ENCODE measurements at regions not wholly inside any gene's neighbourhood (a gene's known extent, or its start where the extent isn't known, plus 50 kb on each side); places are given as distances from the start of the nearest gene placed in this dataset.

GRCh38 chr1:29517251-29518086 lies 281.1 kb downstream of the PTPRU start:
- DNase-seq (ENCODE audit: low read depth in 1 of 2, low spot score in 1 of 2) = no peak

- DNase-seq (ENCODE audit: low read depth in 1 of 2, low spot score in 1 of 2) = no peak
Observed at GRCh38 chr1:29516063-29516820, 279.9 kb downstream of the PTPRU start.

DNA sequence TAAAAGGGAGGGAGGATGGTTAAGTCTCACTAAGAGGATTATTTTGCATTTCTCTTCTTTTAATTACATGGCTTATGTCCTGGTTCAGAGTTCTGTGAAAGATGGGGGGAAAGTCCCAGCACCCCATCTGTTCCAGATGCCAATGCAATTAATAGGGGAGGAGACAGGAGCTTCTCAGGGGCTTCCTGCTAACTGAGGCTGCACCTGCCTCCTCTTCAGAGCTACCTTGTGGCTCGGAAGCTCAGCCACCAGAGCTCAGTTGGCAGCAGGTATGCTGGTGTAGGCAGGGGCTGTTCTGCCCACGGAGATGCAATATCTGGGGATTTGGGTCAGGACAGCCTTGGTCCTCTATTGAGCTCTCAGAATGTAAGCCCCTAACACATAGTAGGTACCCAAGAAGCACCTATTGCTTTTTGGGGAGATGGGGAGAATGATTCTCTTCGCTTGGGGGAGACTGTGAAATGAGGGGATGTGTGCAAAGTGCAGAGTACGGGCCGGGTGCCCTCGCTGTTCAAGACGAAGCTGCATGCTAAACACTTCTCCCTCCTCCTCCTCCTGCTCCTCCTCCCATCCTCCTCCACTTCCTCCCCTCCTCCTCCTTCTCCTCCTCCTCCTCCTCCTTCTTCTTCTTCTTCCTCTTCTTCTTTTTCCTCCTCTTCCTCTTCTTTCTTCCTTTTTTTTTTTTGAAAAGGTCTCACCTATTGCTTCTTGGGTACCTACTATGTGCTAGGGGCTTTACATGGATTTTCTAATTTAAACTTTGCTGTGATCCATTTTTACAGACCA lies 279.0 kb downstream of the PTPRU start:
- DNase-seq (ENCODE audit: low read depth in 1 of 2, low spot score in 1 of 2) = no peak

DNA sequence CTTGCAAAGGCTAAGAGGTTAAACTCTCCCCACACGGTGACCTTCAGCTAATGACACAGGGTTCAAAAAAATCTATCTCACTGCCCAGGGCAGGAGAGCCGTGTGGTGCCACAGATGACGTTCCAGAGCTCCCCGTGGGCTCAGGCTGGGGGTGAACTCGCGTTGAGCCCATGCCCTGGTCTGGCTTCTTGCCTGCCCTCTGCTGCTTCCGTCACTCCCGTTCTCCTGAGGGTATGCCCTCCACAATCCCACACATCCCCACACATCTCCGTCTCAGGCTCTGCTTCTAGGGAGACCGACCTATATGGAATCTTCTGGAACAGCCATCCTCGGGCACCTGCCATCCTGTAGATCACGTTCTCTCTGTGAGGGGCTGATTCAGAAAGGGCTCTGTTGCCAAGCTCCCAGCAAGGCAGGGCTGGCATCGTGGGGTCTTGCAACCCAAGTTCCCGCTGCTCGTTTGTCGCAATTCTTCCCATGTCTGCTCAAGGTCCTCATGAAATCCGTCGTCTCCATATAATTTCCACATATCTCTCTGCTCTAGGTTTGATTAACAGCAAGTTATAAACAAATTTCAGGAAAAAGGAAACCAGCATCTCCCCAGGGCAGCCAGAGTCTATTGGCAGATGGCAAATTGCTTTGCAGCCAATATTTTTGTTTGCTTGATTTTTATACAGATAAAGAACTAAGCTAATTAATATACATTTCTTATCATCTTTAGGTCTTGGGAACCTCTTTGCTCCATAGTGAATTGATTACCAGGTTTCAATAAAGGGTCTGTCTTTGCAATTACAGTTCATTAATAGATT lies 278.2 kb downstream of the PTPRU start:
- DNase-seq (ENCODE audit: low read depth in 1 of 2, low spot score in 1 of 2) = no peak

GRCh38 chr1:29513357-29513756 lies 277.0 kb downstream of the PTPRU start:
- no peak for DNase-seq (ENCODE audit: low read depth in 1 of 2, low spot score in 1 of 2)

- no peak for DNase-seq (ENCODE audit: low read depth in 1 of 2, low spot score in 1 of 2)
Observed at GRCh38 chr1:29511436-29511835, 275.1 kb downstream of the PTPRU start.

DNA sequence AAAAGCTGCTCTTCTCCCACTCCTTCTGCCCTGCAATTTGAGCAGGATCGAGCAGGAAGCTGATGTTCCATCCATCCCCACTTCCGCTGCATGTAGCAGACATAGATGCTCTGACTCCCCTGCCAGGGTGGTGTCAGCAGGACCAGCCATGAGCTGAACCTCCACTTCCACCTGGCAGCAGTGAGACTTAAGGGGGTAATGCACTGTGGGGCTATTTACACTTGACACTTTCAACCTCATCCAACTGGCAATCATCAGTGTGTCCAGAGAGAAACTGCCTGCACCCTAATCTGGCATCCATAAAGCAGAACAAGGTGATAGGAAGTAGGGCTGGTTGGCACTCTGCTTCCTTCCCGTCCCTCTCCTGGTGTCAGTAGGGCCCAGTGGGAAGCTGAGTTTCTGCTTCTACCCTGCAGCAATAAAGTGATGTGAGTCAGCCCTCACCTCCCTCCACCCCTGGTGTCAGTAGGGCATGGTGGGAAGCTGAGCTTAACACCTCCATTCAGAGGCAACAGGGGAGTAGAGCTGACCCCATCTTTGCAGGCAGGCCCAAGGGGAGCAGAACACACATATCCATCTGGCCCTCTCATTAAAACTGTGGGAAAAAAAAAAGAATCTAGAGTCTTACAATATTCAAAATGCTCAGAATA lies 272.3 kb downstream of the PTPRU start:
- no peak for DNase-seq (ENCODE audit: low read depth in 1 of 2, low spot score in 1 of 2)

GRCh38 chr1:29506678-29507225 lies 270.4 kb downstream of the PTPRU start:
- DNase-seq (ENCODE audit: low read depth in 1 of 2, low spot score in 1 of 2) = no peak

GRCh38 chr1:29505532-29506220 lies 269.4 kb downstream of the PTPRU start:
- DNase-seq (ENCODE audit: low read depth in 1 of 2, low spot score in 1 of 2) = no peak

DNA sequence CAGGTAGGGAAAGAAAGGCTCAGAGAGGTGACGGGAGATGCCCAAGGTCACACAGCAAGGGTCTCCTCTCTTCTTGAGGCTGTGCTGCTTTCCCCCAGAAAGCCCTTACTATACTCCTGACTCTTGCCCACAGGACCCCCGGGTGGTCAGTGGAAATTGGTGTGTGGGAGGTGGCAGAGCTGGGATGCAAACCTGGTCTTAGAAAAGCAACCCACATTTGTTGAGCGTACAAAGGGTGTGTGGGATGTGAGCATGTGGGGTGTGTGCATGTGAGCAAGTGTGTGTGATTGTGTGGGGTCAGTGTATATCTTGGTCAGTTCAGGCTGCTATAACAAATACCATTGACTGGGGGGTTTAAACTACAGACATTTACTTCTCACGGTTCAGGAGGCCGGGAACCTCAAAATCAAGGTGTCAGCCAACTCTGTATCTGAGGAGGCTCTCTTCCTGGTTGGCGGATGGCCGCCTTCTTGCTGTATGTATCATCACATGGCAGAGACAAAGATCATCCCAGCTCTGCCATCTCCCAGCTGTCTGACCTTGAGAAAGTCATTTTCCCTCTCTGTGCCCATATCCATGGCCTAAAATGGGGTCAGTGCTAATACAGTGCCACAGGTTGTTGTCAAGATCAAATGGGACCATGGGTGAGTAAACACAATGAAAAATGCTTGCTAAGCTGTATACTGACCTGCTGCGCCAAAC lies 268.5 kb downstream of the PTPRU start:
- DNase-seq (ENCODE audit: low read depth in 1 of 2, low spot score in 1 of 2) = no peak

DNA sequence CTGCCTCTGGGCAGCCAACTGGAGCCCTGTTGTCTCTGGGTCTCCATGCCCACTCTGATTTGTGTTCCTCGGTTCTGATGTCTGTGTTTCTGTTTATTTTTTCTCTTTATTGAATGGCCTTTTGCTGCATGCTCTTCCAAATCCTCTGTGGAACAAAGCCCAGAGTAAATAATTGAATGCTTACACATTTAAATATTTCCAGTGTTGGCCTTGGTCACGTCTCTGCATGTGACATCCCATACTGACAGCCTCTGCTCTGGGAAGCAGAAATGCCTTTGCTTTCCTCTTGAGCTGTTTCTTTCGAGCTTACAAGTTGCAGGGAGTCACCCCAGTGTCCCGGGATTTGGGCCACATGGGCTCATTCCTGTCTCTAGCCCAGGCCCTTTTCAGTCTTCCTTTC lies 267.9 kb downstream of the PTPRU start:
- no peak for DNase-seq (ENCODE audit: low read depth in 1 of 2, low spot score in 1 of 2)

- no peak for DNase-seq (ENCODE audit: low read depth in 1 of 2, low spot score in 1 of 2)
Observed at GRCh38 chr1:29502911-29503840, 266.9 kb downstream of the PTPRU start.

GRCh38 chr1:29502225-29502910 lies 266.0 kb downstream of the PTPRU start:
- DNase-seq (ENCODE audit: low read depth in 1 of 2, low spot score in 1 of 2) = no peak

- DNase-seq (ENCODE audit: low read depth in 1 of 2, low spot score in 1 of 2) = no peak
Observed at GRCh38 chr1:29501227-29501976, 265.1 kb downstream of the PTPRU start.

- DNase-seq (ENCODE audit: low read depth in 1 of 2, low spot score in 1 of 2) = no peak
Observed at GRCh38 chr1:29500651-29501050, 264.3 kb downstream of the PTPRU start.

- no peak for DNase-seq (ENCODE audit: low read depth in 1 of 2, low spot score in 1 of 2)
Observed at GRCh38 chr1:29500041-29500440, 263.7 kb downstream of the PTPRU start.

Data from stimulated activated CD4-positive, alpha-beta T cell treated with anti-CD3 and anti-CD28 coated beads, Interleukin-15, amount 100 ng/mL, for 1 hour (primary cell).